Cardiac septum (tissue), 1 donor: ENCODE measurements at regions not wholly inside any gene's neighbourhood (a gene's known extent, or its start where the extent isn't known, plus 50 kb on each side); places are given as distances from the start of the nearest gene placed in this dataset.

Source experiments
- DNase-seq: peaks from one replicate; pipeline ENCODE4 v3.0.0-alpha.2; 2020; ENCODE audit warnings: low spot score
- intact Hi-C: fragments of 100-400 bp; cut with DNase I; formaldehyde crosslinking; loops from one replicate; pipeline ENCODE4 v1.14.0; 2022
- donor health status: DM: no; HTN: no; CAD: no.

GRCh38 chr6:67391955-67392354 lies 1243.1 kb upstream of the ADGRB3 start:
- no peak for DNase-seq

GRCh38 chr6:67369679-67370078 lies 1265.4 kb upstream of the ADGRB3 start:
- intact Hi-C loops = no loop called here
- DNase-seq = no peak

More at GRCh38 chr6:67391955-67392354, 1243.1 kb upstream of the ADGRB3 start:
- intact Hi-C loops = no loop called here

DNA sequence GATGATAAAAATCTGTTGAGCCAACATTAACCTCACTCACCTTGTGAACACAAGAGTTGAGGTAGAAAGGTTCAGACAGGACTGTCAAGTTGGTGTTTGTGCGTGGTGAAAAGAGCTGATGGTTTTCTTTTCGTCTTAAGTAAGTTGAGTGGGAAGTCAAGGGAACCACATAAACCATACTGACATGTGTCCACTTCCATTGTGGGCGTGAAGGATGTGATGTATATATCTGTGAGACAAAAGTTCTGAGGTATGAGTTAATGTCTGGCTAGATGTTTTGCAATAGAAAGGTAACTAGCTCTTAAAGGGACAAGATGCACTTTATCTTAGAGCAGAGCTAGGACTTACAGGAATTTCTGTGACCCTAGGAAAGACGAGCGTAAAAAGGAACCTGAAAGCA lies 1272.1 kb upstream of the ADGRB3 start:
- DNase-seq = no peak
- intact Hi-C loops = no loop called here

GRCh38 chr6:67361264-67361663 lies 1273.8 kb upstream of the ADGRB3 start:
- intact Hi-C loops = no loop called here
- no peak for DNase-seq

DNA sequence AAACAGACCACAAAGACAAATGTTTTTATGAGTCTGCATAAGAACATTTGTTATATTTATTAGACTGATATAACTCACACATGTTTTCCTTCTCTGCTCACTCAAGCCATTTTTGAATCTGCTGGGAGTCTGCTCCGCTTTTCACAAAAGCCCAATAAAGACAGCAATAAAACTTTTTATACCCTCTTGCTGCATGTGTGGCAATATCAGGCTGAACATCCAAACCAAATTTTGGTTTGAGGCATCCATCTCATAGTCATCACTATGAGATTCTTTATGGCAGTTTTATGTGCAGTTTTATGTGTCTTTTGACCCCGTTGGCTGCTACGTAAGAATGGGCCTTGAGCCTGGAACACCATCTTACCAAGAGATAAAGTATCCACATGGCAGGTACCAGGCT lies 1276.8 kb upstream of the ADGRB3 start:
- intact Hi-C loops = no loop called here

GRCh38 chr6:67353861-67354260 lies 1281.2 kb upstream of the ADGRB3 start:
- no peak for DNase-seq
- intact Hi-C loops = no loop called here

More for the DNA sequence above, 1276.8 kb upstream of the ADGRB3 start:
- no peak for DNase-seq

DNA sequence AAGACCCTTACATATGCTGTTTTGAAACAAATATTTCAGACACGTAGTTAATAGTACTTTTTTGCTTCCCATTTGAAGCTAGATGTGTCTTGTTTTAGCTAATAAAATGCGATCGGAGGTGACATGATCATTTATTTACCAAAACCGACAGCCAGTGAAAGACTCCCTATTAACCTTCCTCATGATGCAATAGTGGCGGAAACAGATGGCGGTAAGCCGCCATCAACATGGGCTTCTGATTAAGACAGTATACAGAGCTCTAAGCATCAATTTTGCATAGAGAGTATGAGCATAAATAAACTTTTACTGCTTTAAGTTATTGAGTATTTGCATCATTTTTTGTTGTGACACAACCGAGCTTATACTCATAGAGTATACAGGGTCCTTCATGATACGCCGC lies 1282.4 kb upstream of the ADGRB3 start:
- intact Hi-C loops = no loop called here
- DNase-seq = no peak

GRCh38 chr6:67350729-67351128 lies 1284.4 kb upstream of the ADGRB3 start:
- DNase-seq = no peak
- intact Hi-C loops = no loop called here

- intact Hi-C loops = no loop called here
- no peak for DNase-seq
Measured at GRCh38 chr6:67345946-67346345, 1289.1 kb upstream of the ADGRB3 start.

DNA sequence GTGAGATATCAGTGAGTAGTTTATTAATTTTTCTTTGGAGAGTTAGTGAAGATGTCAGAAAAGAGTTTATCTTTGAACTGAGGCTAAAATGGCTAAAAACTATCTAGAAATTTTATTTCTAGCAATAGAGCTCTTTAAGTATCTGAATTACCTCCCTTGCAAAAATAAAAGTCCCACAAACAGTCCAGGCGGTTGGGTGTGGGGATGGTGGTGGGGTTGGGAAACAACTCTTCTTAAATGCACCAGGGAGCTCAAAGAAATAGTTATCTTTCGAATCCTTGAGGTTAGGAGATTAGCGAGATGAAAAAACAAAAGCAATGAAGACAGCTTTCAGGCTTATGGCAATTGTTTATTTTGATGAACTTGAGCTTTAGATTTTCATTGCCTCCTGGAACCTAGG lies 1299.1 kb upstream of the ADGRB3 start:
- intact Hi-C loops = no loop called here
- DNase-seq = no peak

DNA sequence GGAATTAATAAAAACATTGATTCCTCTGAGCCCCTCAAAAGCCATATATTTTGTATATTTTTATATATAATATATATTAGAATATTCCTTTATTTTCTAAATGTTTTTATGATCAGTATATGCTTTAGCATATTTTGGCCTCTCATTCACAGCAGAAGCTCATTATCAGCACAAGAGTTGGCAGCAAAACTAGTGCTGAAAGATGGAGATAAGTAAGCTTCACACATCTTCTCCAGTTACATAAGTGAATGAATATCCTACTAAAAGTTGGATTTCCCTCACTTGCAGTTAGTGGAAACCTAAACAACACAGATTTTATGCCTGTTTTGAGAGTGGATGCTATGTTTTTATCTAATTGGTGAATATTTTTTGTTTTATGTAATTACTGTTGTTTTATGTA lies 1303.8 kb upstream of the ADGRB3 start:
- intact Hi-C loops = no loop called here
- DNase-seq = no peak

DNA sequence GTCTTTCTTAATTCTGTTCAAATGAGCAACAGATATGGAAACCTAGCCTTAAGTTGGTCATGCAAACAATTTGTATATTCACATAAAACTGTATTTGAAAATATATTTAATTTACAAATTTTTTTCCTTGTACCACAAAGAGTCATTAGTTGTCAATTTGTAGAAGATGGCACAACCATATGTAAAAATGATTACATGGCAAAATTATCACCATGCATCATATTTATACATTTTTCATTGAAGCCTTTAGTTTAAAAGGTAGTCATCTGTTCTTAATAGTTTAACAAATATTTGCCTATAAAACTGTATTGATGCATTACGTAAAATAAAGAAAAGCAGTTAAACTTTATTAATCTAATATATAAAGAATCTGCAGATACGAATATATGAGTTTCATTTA lies 1306.8 kb upstream of the ADGRB3 start:
- intact Hi-C loops = no loop called here
- DNase-seq = no peak

- intact Hi-C loops = no loop called here
- no peak for DNase-seq
Measured at GRCh38 chr6:67300430-67301040, 1334.5 kb upstream of the ADGRB3 start.

DNA sequence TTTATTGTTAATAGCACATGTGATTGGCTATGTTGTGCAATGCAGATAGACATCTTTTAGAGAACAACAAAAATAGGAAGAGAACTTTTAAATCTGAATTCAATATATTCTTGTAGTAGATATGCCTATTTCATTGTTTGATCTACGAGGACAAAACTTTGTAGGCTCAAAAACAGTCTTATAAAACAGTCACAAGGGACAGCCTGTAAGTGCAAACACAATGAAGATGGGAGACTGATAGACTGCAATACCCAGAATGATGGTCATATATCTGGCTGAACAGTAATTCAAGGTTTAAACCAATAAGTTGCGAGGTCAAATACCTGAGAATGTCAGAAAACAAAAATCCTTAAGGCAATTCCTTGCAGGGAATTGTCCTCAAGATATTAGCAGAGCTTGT lies 1342.9 kb upstream of the ADGRB3 start:
- no peak for DNase-seq
- intact Hi-C loops = no loop called here

DNA sequence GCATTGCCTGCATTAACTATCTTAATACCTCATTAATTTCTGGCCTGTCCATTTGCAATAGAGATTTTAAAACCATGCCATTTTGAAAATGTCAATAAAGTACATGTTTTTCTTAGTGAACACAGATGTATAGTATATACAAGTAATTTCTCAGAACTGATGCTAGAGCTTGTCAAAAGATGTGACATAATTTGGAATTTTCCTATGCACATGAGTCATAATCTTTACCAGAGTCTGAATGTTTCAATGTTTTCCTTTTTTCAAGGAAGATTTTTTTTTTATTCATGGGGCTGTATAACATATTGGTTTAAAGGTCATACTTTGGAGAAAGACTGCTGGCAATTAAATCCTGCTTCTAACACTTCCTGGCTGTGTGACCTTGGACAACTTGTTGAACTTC lies 1347.5 kb upstream of the ADGRB3 start:
- intact Hi-C loops = no loop called here

DNA sequence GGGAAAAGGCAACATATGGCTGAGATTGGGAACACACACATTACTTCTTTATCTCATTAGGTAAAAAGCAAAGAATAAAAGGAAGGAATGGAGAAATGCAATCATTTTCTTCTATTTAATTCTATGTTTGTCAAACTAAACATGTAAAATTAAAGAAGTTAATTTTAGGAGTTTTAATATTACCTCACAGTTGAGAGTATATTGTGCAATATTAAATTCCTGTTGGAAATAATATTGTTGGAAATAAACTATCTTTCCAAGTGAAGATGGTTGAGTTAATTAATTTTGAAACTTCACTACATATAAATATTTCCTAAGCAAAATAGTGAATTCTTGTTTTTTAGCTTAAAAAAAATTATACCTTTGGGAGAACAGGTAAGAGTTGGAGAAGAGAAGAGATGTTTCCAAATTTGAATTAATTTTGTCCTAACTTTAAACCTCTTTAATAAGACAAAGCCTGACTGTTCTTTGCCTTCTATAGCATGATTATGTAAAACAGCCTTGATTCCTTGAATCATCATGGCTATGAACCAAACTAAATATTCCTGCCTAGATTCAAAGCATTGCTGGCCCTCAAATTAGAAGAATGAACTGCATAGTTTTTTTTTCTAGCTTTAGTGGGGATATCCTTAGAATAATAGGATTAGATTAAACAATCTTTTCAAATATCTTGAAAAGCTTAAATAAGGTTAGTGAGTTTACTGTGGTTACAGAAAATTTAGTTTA lies 1349.1 kb upstream of the ADGRB3 start:
- intact Hi-C loops = no loop called here

More for the DNA sequence above, 1347.5 kb upstream of the ADGRB3 start:
- DNase-seq = no peak

DNA sequence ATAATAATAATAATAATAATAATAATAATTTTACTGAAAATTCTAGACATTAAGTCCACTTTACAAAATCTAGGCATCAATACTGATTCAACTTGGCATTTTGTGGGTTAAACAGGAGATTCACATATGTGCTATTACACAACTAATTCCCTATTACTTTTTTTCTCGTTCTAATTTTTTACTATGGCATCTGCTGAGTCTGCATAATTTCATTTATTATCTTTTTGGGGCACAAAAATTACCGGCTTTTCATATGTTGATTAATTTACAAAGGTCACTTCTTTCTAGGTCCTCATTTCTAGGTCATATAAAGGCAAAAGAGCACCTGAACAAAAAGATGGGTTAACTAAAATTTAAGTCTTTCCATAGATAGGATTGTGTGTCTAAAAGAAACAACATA lies 1357.8 kb upstream of the ADGRB3 start:
- intact Hi-C loops = no loop called here
- DNase-seq = no peak

More for the DNA sequence above, 1349.1 kb upstream of the ADGRB3 start:
- DNase-seq = no peak

DNA sequence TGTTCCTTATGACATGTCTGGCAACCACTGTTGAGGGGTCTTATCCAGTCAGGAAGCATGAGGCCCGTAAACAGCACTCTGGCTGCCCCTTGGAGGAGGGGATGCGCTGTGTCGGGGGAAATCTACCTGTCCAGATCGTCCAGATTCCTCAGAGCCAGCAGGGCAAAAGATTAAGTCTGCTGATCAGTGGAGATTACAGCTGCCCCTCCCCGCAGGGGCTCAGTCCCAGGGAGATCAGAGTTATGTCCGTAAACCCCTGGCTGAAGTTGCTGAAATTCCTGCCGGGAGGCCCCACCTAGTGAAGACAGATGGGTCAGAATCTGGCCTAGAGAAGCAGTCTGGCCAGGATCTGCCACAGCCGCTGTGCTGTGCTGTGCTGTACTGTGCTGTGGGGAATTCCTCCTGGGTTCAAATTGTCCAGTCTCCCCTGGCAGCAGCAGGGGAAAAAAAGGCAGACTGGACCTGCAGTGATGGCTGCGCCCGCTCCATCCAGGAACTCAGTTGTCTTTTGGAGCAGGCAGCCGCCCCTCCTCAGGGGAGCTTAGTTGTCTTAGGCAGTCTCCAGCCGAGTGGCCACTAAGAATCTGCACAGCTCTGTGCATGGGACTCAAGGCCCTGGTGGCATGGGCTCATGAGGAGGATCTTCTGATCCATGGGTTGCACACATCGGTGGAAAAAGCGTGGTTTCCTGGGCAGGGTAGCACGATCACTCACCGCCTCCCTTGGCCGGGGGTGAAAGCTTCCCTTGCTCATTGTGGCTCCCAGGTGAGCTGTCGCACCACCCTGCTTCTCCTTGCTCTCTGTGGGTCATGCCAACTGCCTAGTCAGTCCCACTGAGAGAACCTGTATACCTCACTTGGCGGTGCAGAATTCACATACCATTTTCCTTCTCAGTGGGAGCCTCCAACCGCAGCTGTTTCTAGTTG lies 1368.8 kb upstream of the ADGRB3 start:
- intact Hi-C loops = no loop called here
- no peak for DNase-seq

- intact Hi-C loops = no loop called here
- no peak for DNase-seq
Measured at GRCh38 chr6:67252663-67253062, 1382.4 kb upstream of the ADGRB3 start.

- DNase-seq = no peak
- intact Hi-C loops = no loop called here
Measured at GRCh38 chr6:67248077-67248476, 1387.0 kb upstream of the ADGRB3 start.
